ENCODE measurements at regions not wholly inside any gene's neighbourhood (a gene's known extent, or its start where the extent isn't known, plus 50 kb on each side); places are given as distances from the start of the nearest gene placed in this dataset.

- Histone ChIP-seq H2AFZ (ENCODE audit: low read length) (no peak overlapping the region), H2BK12ac (ENCODE audit: low read length) (no peak overlapping the region), H3K4me2 (ENCODE audit: insufficient read depth, low read length, poor library complexity, severe bottlenecking) (no peak overlapping the region), H4K91ac (ENCODE audit: low read depth, low read length, poor library complexity) (no peak overlapping the region), H2BK15ac (ENCODE audit: low read length) (no peak overlapping the region), H4K8ac (ENCODE audit: low read depth, low read length) (no peak overlapping the region), H3K18ac (ENCODE audit: low read length) (no peak overlapping the region), H3K27ac (replicated peaks; ENCODE audit: low read length) (no peak overlapping the region), H3K9me3 (replicated peaks in 1 of 2; ENCODE audit: control insufficient read depth in 2 of 2, insufficient read depth in 1 of 2, low read depth in 1 of 2, low read length in 2 of 2) (no peaks in the 10 kb centered on the region), H3K4me1 (ENCODE audit: control insufficient read depth in 2 of 2, insufficient read depth in 1 of 2, low read depth in 1 of 2, low read length in 2 of 2) (peaks cover 0 to 10% of the 10 kb centered on the region in 2 donors), H3K9ac (ENCODE audit: low read depth, low read length, poor library complexity) (no peak overlapping the region), H2AK5ac (ENCODE audit: low read depth, low read length) (no peak overlapping the region), H3K23ac (ENCODE audit: low read depth, low read length, poor library complexity) (no peak overlapping the region), H2BK5ac (ENCODE audit: low read length) (no peak overlapping the region), H2BK120ac (ENCODE audit: low read depth, low read length) (no peak overlapping the region), H3K14ac (ENCODE audit: low read length) (no peak overlapping the region), H3K79me1 (ENCODE audit: low read depth, low read length) (no peaks in the 10 kb centered on the region), H3K4ac (ENCODE audit: low read length) (no peak overlapping the region), H3K27me3 (ENCODE audit: control insufficient read depth in 3 of 3, insufficient read depth in 3 of 3, low read depth in 1 of 3, low read length in 3 of 3) (no peaks in the 10 kb centered on the region), H3K36me3 (replicated peaks in 1 of 2; ENCODE audit: control insufficient read depth in 2 of 2, insufficient read depth in 2 of 2, low read length in 2 of 2) (no peaks in the 10 kb centered on the region), H3K4me3 (ENCODE audit: low read length in 2 of 2) (no peak overlapping the region)
- no peak for DNase-seq (ENCODE audit: low spot score)
- WGBS, 2 donors (ENCODE audit: extremely low coverage in 2 of 2, insufficient read length in 2 of 2, insufficient replicate concordance in 1 of 2), result no CpG with 5 or more reads among the region's 3 CpGs
Measured at GRCh38 chr6:88494401-88495140, 328.4 kb upstream of the CNR1 start.

GRCh38 chr6:88493717-88494116, 327.6 kb upstream of the CNR1 start:
- H3K23ac ChIP-seq (ENCODE audit: low read depth, low read length, poor library complexity), result no peak overlapping the region
- no peak overlapping the region for H2BK12ac ChIP-seq (ENCODE audit: low read length)
- no peak overlapping the region for H2BK5ac ChIP-seq (ENCODE audit: low read length)
- peaks cover 0 to 6% of the 10 kb centered on the region in 2 donors for H3K4me1 ChIP-seq (ENCODE audit: control insufficient read depth in 2 of 2, insufficient read depth in 1 of 2, low read depth in 1 of 2, low read length in 2 of 2)
- no peak overlapping the region for H3K27ac ChIP-seq (replicated peaks; ENCODE audit: low read length)
- H3K9me3 ChIP-seq (replicated peaks in 1 of 2; ENCODE audit: control insufficient read depth in 2 of 2, insufficient read depth in 1 of 2, low read depth in 1 of 2, low read length in 2 of 2), result no peaks in the 10 kb centered on the region
- WGBS, 2 donors (ENCODE audit: extremely low coverage in 2 of 2, insufficient read length in 2 of 2, insufficient replicate concordance in 1 of 2), result no CpG with 5 or more reads among the region's 2 CpGs
- H3K4me3 ChIP-seq (ENCODE audit: low read length in 2 of 2), result no peak overlapping the region
- H2BK15ac ChIP-seq (ENCODE audit: low read length), result no peak overlapping the region
- no peak overlapping the region for H3K4me2 ChIP-seq (ENCODE audit: insufficient read depth, low read length, poor library complexity, severe bottlenecking)
- no peak for DNase-seq (ENCODE audit: low spot score)
- no peak overlapping the region for H3K18ac ChIP-seq (ENCODE audit: low read length)
- H3K79me1 ChIP-seq (ENCODE audit: low read depth, low read length), result no peaks in the 10 kb centered on the region
- H3K9ac ChIP-seq (ENCODE audit: low read depth, low read length, poor library complexity), result no peak overlapping the region
- no peak overlapping the region for H2AFZ ChIP-seq (ENCODE audit: low read length)
- H3K4ac ChIP-seq (ENCODE audit: low read length), result no peak overlapping the region
- no peak overlapping the region for H4K8ac ChIP-seq (ENCODE audit: low read depth, low read length)
- no peaks in the 10 kb centered on the region for H3K27me3 ChIP-seq (ENCODE audit: control insufficient read depth in 3 of 3, insufficient read depth in 3 of 3, low read depth in 1 of 3, low read length in 3 of 3)
- no peak overlapping the region for H4K91ac ChIP-seq (ENCODE audit: low read depth, low read length, poor library complexity)
- H3K14ac ChIP-seq (ENCODE audit: low read length), result no peak overlapping the region
- no peak overlapping the region for H2BK120ac ChIP-seq (ENCODE audit: low read depth, low read length)
- H2AK5ac ChIP-seq (ENCODE audit: low read depth, low read length), result no peak overlapping the region
- H3K36me3 ChIP-seq (replicated peaks in 1 of 2; ENCODE audit: control insufficient read depth in 2 of 2, insufficient read depth in 2 of 2, low read length in 2 of 2), result no peaks in the 10 kb centered on the region

- H3K27me3 ChIP-seq (ENCODE audit: control insufficient read depth in 3 of 3, insufficient read depth in 3 of 3, low read depth in 1 of 3, low read length in 3 of 3), result no peaks in the 10 kb centered on the region
- WGBS, 2 donors (ENCODE audit: extremely low coverage in 2 of 2, insufficient read length in 2 of 2, insufficient replicate concordance in 1 of 2), result no CpG with 5 or more reads among the region's 2 CpGs
- H3K79me1 ChIP-seq (ENCODE audit: low read depth, low read length), result no peaks in the 10 kb centered on the region
- H3K4me1 ChIP-seq (ENCODE audit: control insufficient read depth in 2 of 2, insufficient read depth in 1 of 2, low read depth in 1 of 2, low read length in 2 of 2), result peaks cover 0 to 6% of the 10 kb centered on the region in 2 donors
- H3K36me3 ChIP-seq (replicated peaks in 1 of 2; ENCODE audit: control insufficient read depth in 2 of 2, insufficient read depth in 2 of 2, low read length in 2 of 2), result no peaks in the 10 kb centered on the region
- DNase-seq (ENCODE audit: low spot score), result no peak
- no peak overlapping the region for H3K14ac ChIP-seq (ENCODE audit: low read length)
- H3K9ac ChIP-seq (ENCODE audit: low read depth, low read length, poor library complexity), result no peak overlapping the region
- no peak overlapping the region for H3K4ac ChIP-seq (ENCODE audit: low read length)
- no peak overlapping the region for H2BK120ac ChIP-seq (ENCODE audit: low read depth, low read length)
- no peak overlapping the region for H2BK5ac ChIP-seq (ENCODE audit: low read length)
- H3K23ac ChIP-seq (ENCODE audit: low read depth, low read length, poor library complexity), result no peak overlapping the region
- no peak overlapping the region for H2AFZ ChIP-seq (ENCODE audit: low read length)
- no peak overlapping the region for H2BK12ac ChIP-seq (ENCODE audit: low read length)
- H2BK15ac ChIP-seq (ENCODE audit: low read length), result no peak overlapping the region
- no peak overlapping the region for H3K4me2 ChIP-seq (ENCODE audit: insufficient read depth, low read length, poor library complexity, severe bottlenecking)
- no peak overlapping the region for H3K27ac ChIP-seq (replicated peaks; ENCODE audit: low read length)
- H4K91ac ChIP-seq (ENCODE audit: low read depth, low read length, poor library complexity), result no peak overlapping the region
- no peak overlapping the region for H2AK5ac ChIP-seq (ENCODE audit: low read depth, low read length)
- no peaks in the 10 kb centered on the region for H3K9me3 ChIP-seq (replicated peaks in 1 of 2; ENCODE audit: control insufficient read depth in 2 of 2, insufficient read depth in 1 of 2, low read depth in 1 of 2, low read length in 2 of 2)
- no peak overlapping the region for H3K18ac ChIP-seq (ENCODE audit: low read length)
- H3K4me3 ChIP-seq (ENCODE audit: low read length in 2 of 2), result no peak overlapping the region
- H4K8ac ChIP-seq (ENCODE audit: low read depth, low read length), result no peak overlapping the region
Measured at GRCh38 chr6:88492824-88493223, 326.7 kb upstream of the CNR1 start.

GRCh38 chr6:88492241-88492640, 326.1 kb upstream of the CNR1 start:
- Histone ChIP-seq H2BK15ac (ENCODE audit: low read length) (no peak overlapping the region), H3K36me3 (replicated peaks in 1 of 2; ENCODE audit: control insufficient read depth in 2 of 2, insufficient read depth in 2 of 2, low read length in 2 of 2) (no peaks in the 10 kb centered on the region), H2AFZ (ENCODE audit: low read length) (no peak overlapping the region), H4K8ac (ENCODE audit: low read depth, low read length) (no peak overlapping the region), H2BK120ac (ENCODE audit: low read depth, low read length) (no peak overlapping the region), H3K23ac (ENCODE audit: low read depth, low read length, poor library complexity) (no peak overlapping the region), H3K79me1 (ENCODE audit: low read depth, low read length) (no peaks in the 10 kb centered on the region), H3K27ac (replicated peaks; ENCODE audit: low read length) (no peak overlapping the region), H2BK5ac (ENCODE audit: low read length) (no peak overlapping the region), H3K4ac (ENCODE audit: low read length) (no peak overlapping the region), H4K91ac (ENCODE audit: low read depth, low read length, poor library complexity) (no peak overlapping the region), H3K9me3 (replicated peaks in 1 of 2; ENCODE audit: control insufficient read depth in 2 of 2, insufficient read depth in 1 of 2, low read depth in 1 of 2, low read length in 2 of 2) (no peaks in the 10 kb centered on the region), H3K4me3 (ENCODE audit: low read length in 2 of 2) (no peak overlapping the region), H3K9ac (ENCODE audit: low read depth, low read length, poor library complexity) (no peak overlapping the region), H3K18ac (ENCODE audit: low read length) (no peak overlapping the region), H2AK5ac (ENCODE audit: low read depth, low read length) (no peak overlapping the region), H3K14ac (ENCODE audit: low read length) (no peak overlapping the region), H3K4me2 (ENCODE audit: insufficient read depth, low read length, poor library complexity, severe bottlenecking) (no peak overlapping the region), H3K4me1 (ENCODE audit: control insufficient read depth in 2 of 2, insufficient read depth in 1 of 2, low read depth in 1 of 2, low read length in 2 of 2) (peaks cover 0 to 6% of the 10 kb centered on the region in 2 donors), H3K27me3 (ENCODE audit: control insufficient read depth in 3 of 3, insufficient read depth in 3 of 3, low read depth in 1 of 3, low read length in 3 of 3) (no peaks in the 10 kb centered on the region), H2BK12ac (ENCODE audit: low read length) (no peak overlapping the region)
- WGBS, 2 donors (ENCODE audit: extremely low coverage in 2 of 2, insufficient read length in 2 of 2, insufficient replicate concordance in 1 of 2), result no CpG with 5 or more reads among the region's 2 CpGs
- DNase-seq (ENCODE audit: low spot score), result no peak
